Stimulated activated CD4-positive, alpha-beta T cell treated with anti-CD3 and anti-CD28 coated beads, TNF-alpha, amount 100 ng/mL, for 24 hours (primary cell): ENCODE measurements at regions not wholly inside any gene's neighbourhood (a gene's known extent, or its start where the extent isn't known, plus 50 kb on each side); places are given as distances from the start of the nearest gene placed in this dataset.
"Not testable (repeated sequence)": the region's sequence is repeated elsewhere in the genome, so short reads cannot be mapped to it uniquely, and the experiment has no call there.

Experiments
- DNase-seq, 3 experiments: peaks; one replicate each; pipeline ENCODE4 v3.0.0-alpha.2; 2020; ENCODE audit warnings: low read depth in 3 of 3

DNA sequence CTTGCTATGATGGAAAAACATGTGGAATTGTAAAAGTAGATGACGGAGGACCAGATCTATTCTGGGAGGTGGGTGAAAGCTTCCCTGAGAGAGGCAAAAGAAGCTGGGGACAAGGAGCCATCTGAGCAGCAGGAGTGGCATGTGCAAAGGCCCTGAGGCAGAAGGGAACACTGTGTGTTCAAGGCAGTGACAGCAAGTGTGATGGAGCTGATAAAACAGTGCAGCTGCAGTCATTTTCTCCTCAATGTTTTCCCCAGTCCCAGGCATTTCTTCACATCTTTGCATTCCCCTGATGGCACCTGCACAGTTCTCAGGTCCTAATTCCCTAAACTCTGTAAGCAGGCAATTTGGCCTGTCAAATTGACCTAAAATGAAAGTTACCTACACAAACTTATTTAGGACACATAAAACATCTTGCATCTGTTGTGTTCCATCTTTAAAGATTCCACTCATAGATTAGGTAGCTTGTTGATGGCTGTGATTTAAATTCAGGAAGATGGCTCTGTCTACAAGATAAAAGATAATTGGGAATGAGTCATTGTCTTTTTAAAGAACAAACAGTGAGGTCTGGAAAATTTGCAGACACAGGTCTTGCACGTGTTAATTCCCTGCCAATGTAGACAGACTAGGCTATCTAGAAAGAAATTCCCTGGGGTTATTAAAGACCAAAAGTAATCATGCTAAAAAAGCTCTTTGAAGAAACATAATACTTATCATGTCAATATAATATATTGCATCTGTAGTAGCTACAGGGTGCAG is 289.6 kb upstream of the SGCD start:
- DNase-seq: no peak

DNA sequence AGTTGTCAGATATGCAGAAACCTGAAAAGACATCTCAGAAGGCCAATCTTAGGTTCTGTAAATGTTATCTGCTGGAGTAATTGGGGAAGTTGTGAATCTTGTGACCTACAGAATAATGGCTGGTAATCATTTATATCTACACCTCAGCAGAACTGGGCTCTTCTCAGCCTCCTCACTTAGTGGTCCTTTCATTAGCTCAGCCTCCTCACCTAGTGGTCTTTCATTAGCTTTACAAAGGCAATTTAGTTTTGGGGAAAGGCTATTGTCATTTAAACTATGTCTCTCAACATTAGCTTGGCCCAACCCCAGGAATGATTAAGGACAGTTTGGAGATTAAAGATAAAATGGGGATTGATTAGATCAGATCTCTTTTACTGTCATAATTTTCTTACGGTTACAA is 284.2 kb upstream of the SGCD start:
- no peak for DNase-seq

DNA sequence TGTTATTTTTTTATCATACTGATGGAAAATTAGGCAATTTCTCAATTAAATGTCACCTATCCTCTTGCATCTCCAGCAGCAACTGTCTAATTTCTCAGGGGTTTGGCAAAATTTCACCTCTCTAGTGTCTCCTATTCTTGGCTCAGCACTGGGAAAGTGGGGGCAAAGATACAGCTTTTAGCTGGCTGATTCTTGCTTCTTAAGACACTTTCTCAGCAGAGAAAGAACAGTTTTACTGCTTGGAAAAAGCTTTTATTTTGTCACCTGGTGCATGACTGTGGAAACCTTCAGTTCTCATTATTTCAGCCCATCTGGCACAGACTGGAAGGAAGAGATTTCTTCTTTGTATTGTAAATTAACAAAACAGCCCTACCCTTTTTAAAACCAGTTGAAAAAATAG is 283.6 kb upstream of the SGCD start:
- DNase-seq: no peak

DNA sequence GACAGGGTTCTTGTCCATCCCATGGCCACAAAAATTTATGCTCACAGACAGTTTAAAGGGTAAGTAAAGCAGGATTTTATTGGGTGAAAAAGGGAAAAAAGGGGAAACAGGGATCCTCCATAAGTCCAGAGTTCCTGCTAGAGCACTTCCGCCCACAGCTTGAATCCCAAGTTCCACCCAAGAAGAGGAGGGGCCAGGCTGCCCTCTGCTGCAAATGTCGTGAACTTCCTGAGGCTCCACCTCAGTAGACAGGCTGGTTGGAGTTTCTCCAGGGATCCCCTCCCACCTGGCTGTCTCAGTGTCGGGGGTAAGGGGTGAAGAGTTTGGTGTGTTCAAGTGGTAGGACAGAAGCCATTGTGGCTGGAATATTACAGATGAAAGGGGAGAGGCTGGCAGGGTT is 275.0 kb upstream of the SGCD start:
- no peak for DNase-seq

DNA sequence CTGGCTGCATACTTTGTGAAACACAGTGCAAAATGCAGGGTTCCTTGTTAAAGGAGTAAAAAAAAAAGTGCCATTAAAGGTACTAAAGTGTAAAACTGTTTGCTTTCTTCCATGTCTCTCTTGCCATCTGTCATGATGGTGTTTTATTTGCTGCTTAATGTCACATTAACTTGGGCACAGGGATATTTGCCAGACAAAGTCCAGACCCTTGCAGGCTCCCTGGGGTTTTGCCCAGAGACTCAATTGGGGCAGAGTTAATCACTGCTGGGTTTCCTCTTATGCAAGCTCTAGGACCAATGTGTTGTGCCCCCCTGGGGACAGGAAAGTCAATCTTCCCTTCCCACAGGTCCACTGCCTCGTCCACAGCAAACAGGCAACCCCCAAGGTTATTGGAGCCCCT is 274.3 kb upstream of the SGCD start:
- no peak for DNase-seq

DNA sequence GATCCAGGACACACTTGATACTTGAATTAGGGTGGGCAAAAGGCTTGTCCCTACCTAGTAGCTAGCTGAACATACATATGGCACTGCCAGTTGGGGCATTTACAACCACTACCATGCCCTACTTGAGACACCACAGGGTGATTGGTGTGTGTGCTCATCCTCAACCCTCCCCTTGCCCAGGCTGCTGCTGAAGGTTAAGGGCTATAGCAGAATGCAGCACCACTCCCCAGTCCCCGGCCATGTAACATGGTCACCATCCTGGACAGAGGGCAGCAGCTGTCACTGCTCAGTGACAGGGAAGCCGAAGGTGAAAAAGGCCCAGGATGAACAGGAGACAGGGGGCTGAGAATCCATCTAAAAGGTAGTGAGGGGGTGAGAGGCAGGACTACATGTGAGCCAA is 273.9 kb upstream of the SGCD start:
- DNase-seq: no peak

DNA sequence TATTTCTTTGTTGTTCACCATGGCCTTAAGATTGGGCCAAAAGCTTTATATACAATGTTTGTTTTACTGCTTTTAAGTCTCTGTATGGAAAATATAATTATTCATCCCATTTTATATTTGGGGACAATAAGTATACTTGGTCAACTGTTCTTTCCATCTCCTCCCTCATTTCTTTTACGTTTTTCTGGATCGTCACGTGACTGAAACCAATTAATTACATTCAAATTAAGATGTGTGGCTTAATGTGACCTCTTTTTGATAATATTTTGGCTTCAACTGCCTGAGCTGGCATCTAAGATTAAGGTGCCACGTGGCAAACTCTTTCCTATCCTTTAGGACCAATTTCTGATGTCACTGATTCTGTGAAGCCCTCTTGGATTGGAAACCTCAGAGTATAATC is 250.1 kb upstream of the SGCD start:
- no peak for DNase-seq

DNA sequence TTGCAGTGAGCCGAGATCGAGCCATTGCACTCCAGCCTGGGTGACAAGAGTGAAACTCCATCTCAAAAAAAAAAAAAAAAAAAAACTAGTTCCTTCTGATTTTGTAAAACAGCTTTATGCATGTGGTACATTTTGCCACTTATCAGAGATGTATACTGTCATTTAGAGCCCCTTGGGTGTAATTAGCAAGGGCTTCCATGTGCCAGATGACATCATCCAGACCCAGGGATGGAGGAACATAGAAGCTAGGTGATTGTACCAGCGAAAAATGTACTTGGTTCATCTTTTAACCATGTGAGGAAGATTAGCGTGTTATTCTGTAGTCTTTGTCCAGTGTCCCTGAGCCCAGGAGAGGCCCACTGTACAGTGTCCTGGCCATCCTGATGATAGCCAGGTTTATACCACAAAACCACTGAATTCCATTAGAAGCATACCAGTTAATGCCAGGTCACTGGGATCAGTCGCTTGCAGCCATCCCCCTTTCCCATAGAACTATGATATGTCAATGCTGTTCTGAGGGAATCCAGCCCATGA is 239.3 kb upstream of the SGCD start:
- DNase-seq: no peak

DNA sequence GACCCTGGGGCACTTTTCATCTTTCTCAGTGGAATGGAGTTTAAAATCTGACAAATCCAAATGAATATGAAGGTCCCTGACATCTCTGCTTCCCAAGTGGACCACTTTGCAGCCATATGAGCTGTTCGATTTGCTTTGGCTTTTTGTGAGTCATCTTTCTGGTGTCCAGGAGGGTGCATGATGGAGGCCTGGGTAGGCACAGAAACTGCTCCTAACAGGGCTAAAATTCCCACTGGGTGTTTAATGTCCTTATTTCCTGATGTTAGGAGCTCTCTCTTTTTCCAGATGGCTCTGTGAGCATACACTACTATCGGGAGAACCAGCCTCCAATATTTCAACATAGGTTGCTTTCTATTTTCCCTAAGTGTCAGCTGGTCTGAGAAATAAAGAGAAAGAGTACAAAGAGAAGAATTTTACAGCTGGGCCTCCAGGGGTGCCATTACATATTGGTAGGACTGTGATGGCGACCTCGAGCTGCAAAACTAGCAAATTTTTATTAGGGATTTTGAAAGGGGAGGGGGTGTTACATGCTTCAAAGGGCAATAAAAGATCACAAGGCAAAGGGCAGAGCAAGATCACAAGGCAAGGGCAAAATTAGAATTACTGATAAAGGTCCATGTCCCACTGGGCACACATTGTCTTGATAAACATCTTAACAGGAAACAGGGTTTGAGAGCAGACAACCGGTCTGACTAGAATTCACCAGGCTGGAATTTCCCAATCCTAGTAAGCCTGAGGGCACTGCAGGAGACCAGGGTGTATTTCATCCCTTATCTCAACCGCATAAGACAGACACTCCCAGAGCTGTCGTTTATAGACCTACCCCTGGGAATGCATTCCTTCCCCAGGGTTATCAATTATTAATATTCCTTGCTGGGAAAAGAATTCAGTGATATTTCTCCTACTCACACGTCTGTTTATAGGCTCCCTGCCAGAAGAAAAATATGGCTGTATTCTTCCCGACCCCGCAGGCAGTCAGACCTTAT is 236.7 kb upstream of the SGCD start:
- DNase-seq: not testable (repeated sequence)

DNA sequence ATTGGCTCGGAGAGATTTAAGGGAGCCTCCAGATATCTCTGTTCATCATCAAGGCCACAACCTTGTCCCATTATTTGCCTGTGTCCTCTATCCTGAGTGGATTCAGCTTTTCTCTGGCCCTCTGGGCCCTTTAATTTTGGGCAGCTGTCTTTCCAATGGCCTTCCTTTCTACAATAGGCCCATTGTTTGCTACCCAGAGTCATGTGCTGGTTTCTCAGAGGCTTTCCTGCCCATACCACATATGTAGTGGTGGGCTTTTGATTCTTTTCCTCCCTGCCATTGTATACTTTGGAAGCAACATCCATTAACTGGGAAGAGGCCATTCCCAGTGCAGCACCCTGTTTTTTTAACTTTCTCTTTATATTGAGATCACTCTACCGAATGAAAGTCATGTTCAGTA is 233.9 kb upstream of the SGCD start:
- no peak for DNase-seq

DNA sequence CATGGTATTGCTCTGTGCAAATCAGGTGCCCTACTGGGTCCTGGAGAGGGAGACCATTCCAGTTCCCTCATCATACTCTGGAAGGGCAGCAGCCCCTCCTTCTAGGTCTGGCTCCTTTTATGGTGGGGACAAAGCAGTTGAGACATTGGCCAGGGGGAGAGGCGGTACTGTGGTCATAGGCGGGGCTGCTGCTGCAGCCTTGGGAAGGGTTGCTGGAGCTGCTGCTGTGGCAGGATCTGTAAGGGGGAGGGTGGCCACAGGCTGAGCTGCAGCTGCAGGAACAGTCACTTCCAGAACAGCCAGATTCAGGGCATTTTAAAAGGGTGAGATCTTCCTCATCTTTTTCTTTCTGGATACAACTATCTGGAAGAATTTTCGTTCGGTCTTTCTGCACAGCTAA is 233.0 kb upstream of the SGCD start:
- DNase-seq: no peak

DNA sequence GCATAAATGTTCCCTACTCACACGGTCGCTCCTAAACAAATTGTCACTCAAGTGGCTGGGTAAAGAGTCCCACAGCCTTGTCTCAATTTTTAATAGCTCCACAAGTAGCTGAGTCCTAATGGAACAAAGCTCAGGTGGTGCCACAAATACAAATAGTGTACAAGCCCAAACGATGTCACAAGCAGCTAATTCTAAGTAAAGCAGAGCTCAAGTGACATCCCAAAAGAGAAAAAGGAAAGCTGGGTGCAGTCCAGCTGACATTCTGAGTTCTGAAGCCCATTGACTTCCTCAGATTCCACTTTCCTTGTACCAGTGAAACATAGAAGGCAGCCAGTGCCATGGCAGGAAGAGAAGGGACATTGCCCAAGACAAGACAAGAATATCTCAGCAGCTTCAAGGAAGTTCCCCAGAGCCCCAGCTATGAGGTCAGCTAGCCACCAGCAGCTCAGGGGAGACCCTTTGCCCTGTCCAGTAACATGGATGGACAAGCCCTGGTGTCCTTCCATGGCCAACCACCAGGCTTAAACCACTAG is 231.2 kb upstream of the SGCD start:
- no peak for DNase-seq

DNA sequence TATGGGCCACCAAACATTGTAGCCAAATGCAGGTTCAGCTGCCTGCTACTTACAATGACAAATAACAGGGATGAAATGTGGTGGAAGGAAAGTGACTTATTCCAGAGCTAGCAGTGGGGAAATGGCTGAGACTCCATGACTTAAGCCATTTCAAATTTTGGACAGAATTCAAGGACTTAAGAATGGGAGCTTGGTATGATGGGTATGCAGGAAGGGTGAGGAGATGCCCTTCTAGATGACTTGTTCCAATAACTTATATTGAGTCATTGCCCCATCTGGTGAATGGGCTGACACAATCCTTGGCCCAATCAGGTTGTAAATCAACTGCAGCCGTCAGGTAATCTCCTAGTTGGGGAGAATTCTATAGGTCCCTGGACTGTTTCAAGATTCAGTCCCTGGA is 230.7 kb upstream of the SGCD start:
- DNase-seq: no peak

DNA sequence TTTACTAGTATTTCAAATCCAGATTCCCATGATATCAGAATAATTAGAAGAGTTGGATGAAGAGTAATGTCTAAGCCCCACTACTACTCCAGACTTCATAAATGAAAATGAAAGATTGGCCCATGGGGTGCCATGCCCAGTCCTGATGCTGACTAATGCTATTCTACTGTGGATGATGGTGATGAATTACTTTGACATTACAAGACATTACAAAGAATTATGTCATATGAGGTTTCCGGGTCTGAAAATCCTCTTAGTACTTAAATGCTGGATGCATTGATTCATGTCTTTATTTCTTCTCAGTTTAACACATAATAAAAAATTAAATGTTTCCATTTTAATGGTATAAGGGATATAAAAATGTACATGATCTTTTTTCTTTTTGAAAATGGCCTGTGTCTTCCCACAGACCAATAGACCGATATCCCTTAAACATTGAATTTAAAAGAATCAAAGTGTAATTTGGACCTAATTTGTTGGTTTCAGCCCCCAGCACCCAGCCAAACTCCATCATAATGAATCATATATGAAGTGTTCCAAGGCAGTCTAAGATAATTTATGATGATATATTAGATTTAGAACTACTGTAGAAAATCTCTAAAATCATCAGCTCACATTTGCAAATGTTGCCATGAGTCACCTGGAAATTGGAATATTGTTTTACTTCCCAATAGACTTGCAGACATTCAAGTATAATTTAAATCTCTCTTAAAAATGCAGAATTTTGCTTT is 223.6 kb upstream of the SGCD start:
- DNase-seq: no peak

DNA sequence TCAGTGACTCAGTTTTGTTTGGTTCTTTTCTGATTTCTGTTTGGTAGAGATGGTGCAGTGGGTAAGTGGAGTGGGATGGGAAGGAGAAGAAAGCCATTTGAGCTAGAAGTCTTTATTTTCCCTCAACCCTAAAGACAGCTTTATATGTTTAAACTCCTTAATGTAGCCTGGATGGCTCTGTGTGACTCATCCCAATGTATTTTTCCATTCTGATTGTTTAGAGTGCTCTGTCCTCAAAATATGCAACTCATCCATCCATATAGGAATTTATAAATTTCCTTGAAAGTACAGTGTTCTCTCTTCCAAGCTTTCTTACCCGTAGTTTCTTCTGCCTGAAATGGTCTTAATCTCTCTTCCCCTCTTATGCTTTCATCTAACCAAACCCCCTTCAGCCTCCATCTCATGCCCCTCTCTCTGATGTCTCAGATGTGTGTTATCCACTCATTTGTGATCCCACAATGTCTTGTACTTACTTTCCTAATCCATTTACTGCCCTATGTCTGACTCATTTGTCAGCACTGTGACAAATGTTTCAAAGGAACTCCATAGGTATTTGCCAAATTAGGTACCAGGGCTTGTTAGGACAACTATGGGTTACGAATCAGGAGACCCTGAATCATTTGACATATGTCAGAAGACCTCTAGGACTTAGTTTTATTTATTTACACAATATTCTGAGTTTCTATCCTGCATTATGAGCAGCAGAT is 217.5 kb upstream of the SGCD start:
- DNase-seq: no peak

DNA sequence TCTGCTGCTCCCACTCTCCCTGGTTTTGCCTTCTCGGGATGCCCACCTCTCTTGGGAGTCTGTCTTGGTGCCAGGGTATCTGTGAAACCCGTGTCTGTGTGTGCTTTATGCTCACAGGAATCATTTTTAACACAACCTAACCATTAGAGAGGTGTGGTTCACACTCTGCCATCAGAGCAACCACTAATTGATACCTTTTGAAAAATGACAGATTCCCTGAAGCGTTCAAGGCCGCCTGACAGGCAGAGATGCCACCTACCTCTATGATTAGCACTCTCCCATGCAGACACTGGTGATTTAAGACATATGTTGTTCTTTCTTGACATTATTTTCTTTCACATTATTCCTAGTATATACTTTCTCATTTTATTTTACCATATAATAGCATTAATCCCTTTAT is 207.3 kb upstream of the SGCD start:
- no peak for DNase-seq

DNA sequence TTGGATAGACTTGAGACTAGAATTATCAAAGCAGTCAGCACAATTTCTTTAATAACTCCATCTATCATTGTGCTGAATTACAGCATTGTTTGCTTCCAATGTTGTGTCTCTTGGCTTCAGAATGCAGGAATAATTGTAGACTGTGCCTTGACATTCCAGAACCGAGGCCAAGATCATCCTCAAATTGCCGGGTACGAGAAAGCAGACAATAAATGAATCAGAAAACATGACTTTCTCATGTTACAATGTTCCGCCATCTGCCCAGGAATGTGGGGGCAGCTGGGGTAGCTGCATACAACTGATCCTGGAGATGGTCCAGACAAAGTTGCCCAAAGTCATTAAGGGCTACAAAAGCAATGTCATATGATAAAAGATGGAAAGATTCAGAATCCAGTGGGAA is 206.2 kb upstream of the SGCD start:
- DNase-seq: no peak

DNA sequence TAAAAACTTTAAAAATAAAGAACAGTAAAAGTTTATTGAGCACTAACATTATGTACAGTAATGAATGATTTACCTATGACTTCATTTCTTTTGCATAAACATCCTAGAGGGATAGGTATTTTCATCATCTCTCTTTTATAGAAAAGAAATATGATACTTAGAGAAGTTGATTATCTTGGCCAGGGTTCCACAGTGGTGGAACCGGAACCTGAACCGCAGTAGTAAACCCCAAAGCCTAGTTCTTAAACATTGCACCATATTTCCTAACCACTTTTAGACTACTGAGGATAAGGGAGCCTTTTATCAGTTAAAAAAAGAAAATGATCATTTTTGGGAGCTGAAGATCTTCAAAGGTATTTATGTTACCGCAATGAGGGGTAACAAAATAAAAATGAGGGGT is 205.7 kb upstream of the SGCD start:
- DNase-seq: no peak

DNA sequence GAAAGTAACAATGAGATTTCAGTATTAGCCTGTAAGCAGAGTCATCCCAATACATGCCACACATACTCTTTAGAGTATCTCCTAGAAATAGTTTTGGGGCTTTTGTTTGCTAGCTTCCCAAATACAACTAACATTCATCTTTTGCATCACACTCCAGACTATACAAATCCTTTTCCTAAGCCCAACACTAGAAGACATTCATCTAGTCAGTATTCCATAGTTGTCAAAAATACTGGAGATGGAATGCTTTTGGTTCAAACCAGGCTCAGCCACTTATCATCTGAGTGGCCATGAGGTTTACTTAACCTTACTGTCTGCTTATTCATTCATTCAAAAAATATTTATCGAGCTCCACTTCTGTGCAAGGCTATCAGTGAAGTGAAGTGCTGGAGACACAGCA is 205.1 kb upstream of the SGCD start:
- no peak for DNase-seq

DNA sequence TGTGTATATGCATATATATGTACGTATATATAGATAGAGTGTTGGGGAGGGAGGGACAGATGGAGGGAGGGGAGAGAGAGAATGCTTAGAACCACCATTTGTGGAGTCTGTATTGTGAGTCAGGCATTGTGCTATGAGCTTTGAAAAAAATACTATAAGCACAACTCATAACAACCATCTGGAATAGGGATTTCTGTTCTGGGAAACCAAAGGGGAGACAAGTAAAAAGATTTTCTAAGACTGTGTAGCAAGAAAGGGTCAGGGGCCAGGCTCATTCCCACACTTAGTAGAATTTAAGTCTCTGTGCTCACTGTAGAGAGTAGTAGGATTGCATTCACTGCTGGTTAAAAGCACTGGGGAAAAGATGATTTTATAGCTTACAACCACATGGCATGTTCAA is 202.3 kb upstream of the SGCD start:
- DNase-seq: no peak

DNA sequence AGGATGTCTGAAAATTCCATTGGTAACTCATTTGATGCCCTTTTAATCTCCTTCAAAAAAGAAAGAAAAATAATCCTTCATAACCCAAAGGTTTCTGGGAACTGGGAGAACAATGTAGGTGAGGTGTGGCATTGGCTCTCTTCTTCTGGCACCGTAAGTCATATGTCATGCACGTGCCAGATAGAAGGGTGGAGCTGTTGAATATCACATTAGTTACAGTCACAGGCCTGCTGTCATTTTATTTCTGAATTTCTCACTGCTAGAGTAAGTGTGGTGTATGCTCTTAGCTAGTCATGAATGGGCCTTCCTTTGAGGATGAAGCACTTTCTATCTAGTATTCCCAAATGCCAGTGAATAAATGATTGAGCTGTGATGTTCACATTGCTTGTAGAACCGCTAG is 201.8 kb upstream of the SGCD start:
- DNase-seq: no peak
